Keratinocyte (primary cell): ENCODE measurements at regions not wholly inside any gene's neighbourhood (a gene's known extent, or its start where the extent isn't known, plus 50 kb on each side); places are given as distances from the start of the nearest gene placed in this dataset.

ENCODE experiments used
- DNase-seq: peaks from one replicate; pipeline ENCODE4 v3.0.0-alpha.2; 2011; ENCODE audit warnings: low read depth, missing footprints, low spot score
- FAIRE-seq: peaks from 2 replicates; lab custom pipeline; 2011; peaks lifted over from hg19 to GRCh38; lab: Jason Lieb, UNC
- H2AFZ ChIP-seq: 2 replicates; pipeline ENCODE4 v1.6.0; 2012; ENCODE audit warnings: low read length, control low read depth, inconsistent platforms; ENCODE audit not compliant: control insufficient read depth
- H3K27ac ChIP-seq: 2 replicates; pipeline ENCODE4 v1.5.1; 2011; ENCODE audit warnings: low read length; ENCODE audit not compliant: control insufficient read depth, insufficient read depth
- H3K27me3 ChIP-seq: 3 replicates; pipeline ENCODE4 v1.6.0; 2011; ENCODE audit warnings: low read length; ENCODE audit not compliant: control insufficient read depth, insufficient read depth; ENCODE audit errors: extremely low read depth
- H3K36me3 ChIP-seq, 2 experiments: 2 replicates in 1 of 2; 3 replicates in 1 of 2; pipeline ENCODE4 v1.5.1; 2011; ENCODE audit warnings: low read length in 2 of 2, mild to moderate bottlenecking in 1 of 2; ENCODE audit not compliant: control insufficient read depth in 2 of 2, insufficient read depth in 2 of 2; ENCODE audit errors: extremely low read depth in 1 of 2
- H3K4me1 ChIP-seq: 3 replicates; pipeline ENCODE4 v1.5.1; 2011; ENCODE audit warnings: low read length; ENCODE audit not compliant: control insufficient read depth, insufficient read depth; ENCODE audit errors: extremely low read depth
- H3K4me2 ChIP-seq: 3 replicates; pipeline ENCODE4 v1.6.0; 2011; ENCODE audit warnings: low read depth, low read length; ENCODE audit not compliant: control insufficient read depth, insufficient read depth; ENCODE audit errors: extremely low read depth
- H3K4me3 ChIP-seq, 3 experiments: fragments of 200-600 bp in 1 of 3; sonication (generic) in 1 of 3; 2 replicates in 2 of 3; 3 replicates in 1 of 3; pipeline ENCODE4 v1.5.1; 2011 to 2016; ENCODE audit warnings: low read length in 3 of 3, mild to moderate bottlenecking in 3 of 3, control low read depth in 2 of 3, inconsistent platforms in 1 of 3, low read depth in 1 of 3, mixed read lengths in 1 of 3, mixed run types in 1 of 3, moderate library complexity in 1 of 3; ENCODE audit not compliant: control insufficient read depth in 2 of 3, insufficient read depth in 2 of 3; ENCODE audit errors: extremely low read depth in 1 of 3
- H3K79me2 ChIP-seq: 2 replicates; pipeline ENCODE4 v1.6.0; 2012; ENCODE audit warnings: low read length; ENCODE audit not compliant: control insufficient read depth, insufficient read depth
- H3K9ac ChIP-seq: 3 replicates; pipeline ENCODE4 v1.6.0; 2011; ENCODE audit warnings: low read length; ENCODE audit not compliant: control insufficient read depth, insufficient read depth; ENCODE audit errors: extremely low read depth
- H3K9me1 ChIP-seq: 3 replicates; pipeline ENCODE4 v1.6.0; 2011; ENCODE audit warnings: low read length; ENCODE audit not compliant: control insufficient read depth, insufficient read depth; ENCODE audit errors: extremely low read depth
- H3K9me3 ChIP-seq: 2 replicates; pipeline ENCODE4 v1.5.1; 2012; ENCODE audit warnings: low read depth, low read length; ENCODE audit not compliant: control insufficient read depth
- H4K20me1 ChIP-seq: 3 replicates; pipeline ENCODE4 v1.6.0; 2011; ENCODE audit warnings: low read length; ENCODE audit not compliant: control insufficient read depth, insufficient read depth; ENCODE audit errors: extremely low read depth
- CTCF ChIP-seq, 3 experiments: IDR thresholded peaks in 1 of 3; conservative IDR thresholded peaks in 1 of 3; optimal IDR thresholded peaks in 1 of 3; 2 replicates in 2 of 3; 3 replicates in 1 of 3; pipeline versions ENCODE3 to v1.5.1; 2011; ENCODE audit warnings: low read length in 3 of 3, mild to moderate bottlenecking in 3 of 3, moderate library complexity in 2 of 3, control low read depth in 1 of 3, inconsistent platforms in 1 of 3; ENCODE audit not compliant: insufficient read depth in 2 of 3; ENCODE audit errors: extremely low read depth in 1 of 3
- EZH2 ChIP-seq: IDR thresholded peaks from one replicate; pipeline ENCODE4 v1.6.1; 2012; ENCODE audit warnings: inconsistent platforms, mild to moderate bottlenecking, low read length, moderate library complexity
- dilution Hi-C: fragments of 300-500 bp; cut with MboI; formaldehyde crosslinking; loops from one replicate; pipeline ENCODE4 v1.7.0; 2020; ENCODE audit warnings: low sequenced_read_pairs; ENCODE audit not compliant: extremely low pct_ligation_motif_present

DNA sequence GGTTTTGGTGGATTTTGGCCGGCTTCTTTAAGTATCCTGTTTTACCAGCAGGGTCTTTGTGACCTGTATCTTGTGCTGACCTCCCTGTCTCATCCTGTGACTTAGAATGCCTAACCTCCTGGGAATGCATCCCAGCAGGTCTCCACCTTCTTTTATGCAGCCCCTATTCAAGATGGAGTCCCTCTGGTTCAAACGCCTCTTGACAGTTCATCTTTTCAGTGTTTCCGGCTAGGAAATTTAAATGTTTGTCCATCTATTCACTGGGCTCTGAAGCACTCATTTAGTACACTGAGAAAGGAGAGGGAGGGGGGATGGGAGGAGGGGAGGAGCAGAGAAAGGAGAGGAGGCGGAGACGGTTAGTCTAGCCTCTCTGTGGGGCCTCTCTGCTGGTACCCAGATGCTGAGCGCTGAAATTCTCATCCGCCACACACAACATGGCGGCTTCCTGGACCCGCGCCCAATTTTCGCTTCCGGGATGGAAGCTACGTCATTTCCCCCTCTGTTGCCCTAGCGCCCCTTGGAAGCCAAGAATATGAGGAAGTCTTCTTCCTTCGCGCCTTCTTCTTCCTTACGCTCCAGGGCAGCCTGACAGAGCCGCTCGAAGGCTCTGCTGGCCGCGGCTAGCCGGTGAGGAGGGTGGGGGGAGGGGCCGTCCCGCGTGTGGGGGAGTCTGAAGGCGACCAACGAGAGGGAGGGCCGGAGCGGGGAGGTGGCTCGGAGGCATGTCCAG, 69.0 kb upstream of the SYT13 start:
- Histone ChIP-seq H4K20me1 (no peaks in the 10 kb centered on the region), H3K4me1 (no peaks in the 10 kb centered on the region), H3K4me3 (peak overlapping the region in 2 of 3 experiments; percentile 12 to 19), H3K4me2 (peak overlapping the region; percentile 51), H2AFZ (peak overlapping the region; percentile 53), H3K9ac (no peak overlapping the region), H3K9me1 (no peaks in the 10 kb centered on the region), H3K79me2 (no peaks in the 10 kb centered on the region), H3K36me3 (no peaks in the 10 kb centered on the region), H3K27ac (no peak overlapping the region), H3K9me3 (no peaks in the 10 kb centered on the region), H3K27me3 (peaks cover 18% of the 10 kb centered on the region)
- dilution Hi-C loops: no loop called here
- no peak for FAIRE-seq
- TF ChIP-seq CTCF (optimal IDR thresholded peaks at IDR 0.05 in 1 of 3, IDR thresholded peaks at IDR 0.05 in 1 of 3, conservative IDR thresholded peaks at IDR 0.05 in 1 of 3; ENCODE audit: extremely low read depth in 1 of 3, insufficient read depth in 2 of 3, low read length in 3 of 3) (no peak), EZH2 (no peak)
- DNase-seq: no peak

- DNase-seq (no peak), FAIRE-seq (no peak)
- Histone ChIP-seq H3K4me3 (no peak overlapping the region), H3K79me2 (no peaks in the 10 kb centered on the region), H4K20me1 (no peaks in the 10 kb centered on the region), H2AFZ (no peak overlapping the region), H3K4me2 (no peak overlapping the region), H3K9me3 (no peaks in the 10 kb centered on the region), H3K9ac (no peak overlapping the region), H3K27me3 (peaks cover 12% of the 10 kb centered on the region), H3K27ac (no peak overlapping the region), H3K36me3 (no peaks in the 10 kb centered on the region), H3K9me1 (no peaks in the 10 kb centered on the region), H3K4me1 (no peaks in the 10 kb centered on the region)
- TF ChIP-seq EZH2 (no peak), CTCF (optimal IDR thresholded peaks at IDR 0.05 in 1 of 3, IDR thresholded peaks at IDR 0.05 in 1 of 3, conservative IDR thresholded peaks at IDR 0.05 in 1 of 3; ENCODE audit: extremely low read depth in 1 of 3, insufficient read depth in 2 of 3, low read length in 3 of 3) (no peak)
- dilution Hi-C loops: loop anchor here (25.0 kb wide), 1 partner anchor 411 kb away; no protein-coding TSS in a partner anchor
Observed at GRCh38 chr11:45348729-45349128, 62.6 kb upstream of the SYT13 start.
